ENCODE measurements at regions not wholly inside any gene's neighbourhood (a gene's known extent, or its start where the extent isn't known, plus 50 kb on each side); places are given as distances from the start of the nearest gene placed in this dataset.
A peak's percentile ranks its signal among the peaks of the same experiment; 100 is the strongest.

GRCh38 chr6:11439876-11440275 is 97.7 kb upstream of the TMEM170B start:
- H3K4me3 ChIP-seq (ENCODE audit: low read depth, low read length): no peak overlapping the region
- H3K79me2 ChIP-seq: no peaks in the 10 kb centered on the region
- H3K9me3 ChIP-seq (ENCODE audit: control insufficient read depth, low read length): no peaks in the 10 kb centered on the region
- no peaks in the 10 kb centered on the region for H3K36me3 ChIP-seq (ENCODE audit: control insufficient read depth, insufficient read depth, low read length)
- H3K27ac ChIP-seq: no peak overlapping the region
- no peak for TF ChIP-seq CTCF (IDR thresholded peaks at IDR 0.05)
- H2AFZ ChIP-seq: no peak overlapping the region
- H3K4me1 ChIP-seq: peaks cover 1% of the 10 kb centered on the region
- H3K9ac ChIP-seq: no peak overlapping the region
- no peak overlapping the region for H3K4me2 ChIP-seq (ENCODE audit: low read length)
- no peaks in the 10 kb centered on the region for H3K27me3 ChIP-seq (ENCODE audit: control insufficient read depth, insufficient read depth, low read length)

- no peak for TF ChIP-seq CTCF (IDR thresholded peaks at IDR 0.05)
- Histone ChIP-seq H3K27ac (no peak overlapping the region), H3K27me3 (ENCODE audit: control insufficient read depth, insufficient read depth, low read length) (no peaks in the 10 kb centered on the region), H3K4me2 (ENCODE audit: low read length) (no peak overlapping the region), H3K79me2 (no peaks in the 10 kb centered on the region), H3K4me1 (peaks cover 3% of the 10 kb centered on the region), H2AFZ (no peak overlapping the region), H3K36me3 (ENCODE audit: control insufficient read depth, insufficient read depth, low read length) (no peaks in the 10 kb centered on the region), H3K4me3 (ENCODE audit: low read depth, low read length) (no peak overlapping the region), H3K9ac (no peak overlapping the region), H3K9me3 (ENCODE audit: control insufficient read depth, low read length) (no peaks in the 10 kb centered on the region)
Measured at GRCh38 chr6:11439017-11439420, 98.5 kb upstream of the TMEM170B start.

GRCh38 chr6:11437824-11438459 is 99.6 kb upstream of the TMEM170B start:
- Histone ChIP-seq H3K4me1 (peaks cover 3% of the 10 kb centered on the region), H3K79me2 (no peaks in the 10 kb centered on the region), H3K27ac (peak overlapping the region; percentile 35), H3K27me3 (ENCODE audit: control insufficient read depth, insufficient read depth, low read length) (no peaks in the 10 kb centered on the region), H3K9ac (no peak overlapping the region), H2AFZ (no peak overlapping the region), H3K4me2 (ENCODE audit: low read length) (no peak overlapping the region), H3K36me3 (ENCODE audit: control insufficient read depth, insufficient read depth, low read length) (no peaks in the 10 kb centered on the region), H3K4me3 (ENCODE audit: low read depth, low read length) (no peak overlapping the region), H3K9me3 (ENCODE audit: control insufficient read depth, low read length) (no peaks in the 10 kb centered on the region)
- TF ChIP-seq CTCF (IDR thresholded peaks at IDR 0.05): no peak

GRCh38 chr6:11436508-11437096 is 100.9 kb upstream of the TMEM170B start:
- H3K27ac ChIP-seq: no peak overlapping the region
- no peak for TF ChIP-seq CTCF (IDR thresholded peaks at IDR 0.05)
- no peaks in the 10 kb centered on the region for H3K36me3 ChIP-seq (ENCODE audit: control insufficient read depth, insufficient read depth, low read length)
- H3K4me3 ChIP-seq (ENCODE audit: low read depth, low read length): no peak overlapping the region
- no peaks in the 10 kb centered on the region for H3K9me3 ChIP-seq (ENCODE audit: control insufficient read depth, low read length)
- no peak overlapping the region for H3K4me2 ChIP-seq (ENCODE audit: low read length)
- H3K9ac ChIP-seq: no peak overlapping the region
- no peaks in the 10 kb centered on the region for H3K27me3 ChIP-seq (ENCODE audit: control insufficient read depth, insufficient read depth, low read length)
- no peak overlapping the region for H2AFZ ChIP-seq
- peaks cover 3% of the 10 kb centered on the region for H3K4me1 ChIP-seq
- no peaks in the 10 kb centered on the region for H3K79me2 ChIP-seq
